Trophoblast cell (in vitro differentiated cells and primary cell): ENCODE measurements at regions not wholly inside any gene's neighbourhood (a gene's known extent, or its start where the extent isn't known, plus 50 kb on each side); places are given as distances from the start of the nearest gene placed in this dataset.

Experiments used
- DNase-seq, 2 donors: peaks; one replicate each; pipeline ENCODE4 v3.0.0-alpha.2; 2016
- H2AFZ ChIP-seq: 2 replicates; pipeline ENCODE4 v1.6.1; 2013; ENCODE audit warnings: low read length, moderate library complexity, mild to moderate bottlenecking; ENCODE audit not compliant: insufficient read depth, poor library complexity
- H2AK5ac ChIP-seq: 2 replicates; pipeline ENCODE4 v1.6.1; 2013; ENCODE audit warnings: mild to moderate bottlenecking, low read length
- H2BK120ac ChIP-seq: 2 replicates; pipeline ENCODE4 v1.6.1; 2013; ENCODE audit warnings: low read length, mild to moderate bottlenecking, moderate library complexity; ENCODE audit not compliant: insufficient read depth, poor library complexity
- H2BK12ac ChIP-seq: 2 replicates; pipeline ENCODE4 v1.6.1; 2013; ENCODE audit warnings: mild to moderate bottlenecking, low read length, moderate library complexity
- H2BK5ac ChIP-seq: 2 replicates; pipeline ENCODE4 v1.6.1; 2013; ENCODE audit warnings: low read length, low read depth, moderate library complexity, mild to moderate bottlenecking; ENCODE audit not compliant: poor library complexity
- H3K14ac ChIP-seq: 2 replicates; pipeline ENCODE4 v1.6.1; 2013; ENCODE audit warnings: mild to moderate bottlenecking, low read length
- H3K18ac ChIP-seq: 2 replicates; pipeline ENCODE4 v1.6.1; 2013; ENCODE audit warnings: mild to moderate bottlenecking, low read length
- H3K23ac ChIP-seq: 2 replicates; pipeline ENCODE4 v1.6.1; 2013; ENCODE audit warnings: low read length
- H3K27ac ChIP-seq: 2 replicates; pipeline ENCODE4 v1.5.1; 2013; ENCODE audit warnings: low read depth, mild to moderate bottlenecking, inconsistent platforms, low read length, moderate library complexity
- H3K27me3 ChIP-seq: 2 replicates; pipeline ENCODE4 v1.6.1; 2013; ENCODE audit warnings: inconsistent platforms, mild to moderate bottlenecking, low read length, moderate library complexity; ENCODE audit not compliant: insufficient read depth
- H3K36me3 ChIP-seq, 2 experiments: 1 replicate in 1 of 2; 2 replicates in 1 of 2; pipeline ENCODE4 v1.6.1; 2013; ENCODE audit warnings: low read length in 2 of 2, mild to moderate bottlenecking in 2 of 2, moderate library complexity in 1 of 2; ENCODE audit not compliant: insufficient read depth in 2 of 2, control insufficient read depth in 1 of 2
- H3K4ac ChIP-seq: 2 replicates; pipeline ENCODE4 v1.6.1; 2013; ENCODE audit warnings: low read depth, mild to moderate bottlenecking, low read length, moderate library complexity
- H3K4me1 ChIP-seq, 2 experiments: 1 replicate in 1 of 2; 2 replicates in 1 of 2; pipeline ENCODE4 v1.6.1; 2013; ENCODE audit warnings: low read length in 2 of 2, mild to moderate bottlenecking in 2 of 2, moderate library complexity in 1 of 2; ENCODE audit not compliant: insufficient read depth in 2 of 2, control insufficient read depth in 1 of 2
- H3K4me2 ChIP-seq: 2 replicates; pipeline ENCODE4 v1.6.1; 2013; ENCODE audit warnings: inconsistent platforms, mild to moderate bottlenecking, low read length, moderate library complexity
- H3K4me3 ChIP-seq: 2 replicates; pipeline ENCODE4 v1.5.1; 2013; ENCODE audit warnings: mild to moderate bottlenecking, low read depth, low read length, inconsistent platforms
- H3K79me1 ChIP-seq: one replicate; pipeline ENCODE4 v1.6.1; 2013; ENCODE audit warnings: low read length
- H3K79me2 ChIP-seq: 2 replicates; pipeline ENCODE4 v1.6.1; 2013; ENCODE audit warnings: low read length, mild to moderate bottlenecking; ENCODE audit not compliant: control insufficient read depth, insufficient read depth, poor library complexity
- H3K9ac ChIP-seq: 2 replicates; pipeline ENCODE4 v1.6.1; 2013; ENCODE audit warnings: mild to moderate bottlenecking, low read length
- H3K9me3 ChIP-seq: 2 replicates; pipeline ENCODE4 v1.6.1; 2013; ENCODE audit warnings: low read depth, mild to moderate bottlenecking, control low read depth, inconsistent platforms, low read length; ENCODE audit not compliant: insufficient read depth
- H4K12ac ChIP-seq: 2 replicates; pipeline ENCODE4 v1.6.1; 2013; ENCODE audit warnings: low read depth, mild to moderate bottlenecking, low read length, moderate library complexity
- H4K8ac ChIP-seq: 2 replicates; pipeline ENCODE4 v1.6.1; 2013; ENCODE audit warnings: low read depth, mild to moderate bottlenecking, low read length, moderate library complexity
- H4K91ac ChIP-seq: one replicate; pipeline ENCODE4 v1.6.1; 2013; ENCODE audit warnings: low read depth, mild to moderate bottlenecking, low read length, moderate library complexity
- WGBS: extraction: QIAGEN DNeasy Blood & Tissue Kit; methylation state at CpG from one replicate; pipeline ENCODE4 v1.1.7; 2013; ENCODE audit warnings: missing lambda C conversion rate; ENCODE audit not compliant: insufficient read length, insufficient coverage; ENCODE audit errors: extremely low coverage; 5-methylcytosine and 5-hydroxymethylcytosine counted together

DNA sequence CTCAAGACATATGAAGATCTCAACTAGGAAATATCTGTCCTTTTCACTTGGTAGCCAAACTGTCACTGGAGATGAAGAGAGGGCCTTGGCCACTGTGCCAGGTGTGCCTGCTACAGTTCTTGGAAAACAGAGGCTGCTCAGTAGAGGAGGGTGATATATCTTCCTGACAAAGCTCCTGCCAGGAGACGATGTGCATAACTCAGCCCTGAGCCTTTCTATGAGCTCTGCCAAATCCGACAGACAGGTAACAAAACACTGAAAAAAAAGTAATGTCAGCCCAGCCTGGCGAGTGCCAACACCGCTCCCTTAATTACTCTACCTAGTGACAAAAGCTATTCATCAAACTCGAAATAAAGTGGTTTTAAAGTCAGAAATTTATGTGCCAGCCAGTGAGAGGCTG is 123.2 kb downstream of the MFSD1 start:
- Histone ChIP-seq H3K18ac (no peak overlapping the region), H2BK120ac (no peak overlapping the region), H3K4me1 (no peaks in the 10 kb centered on the region), H3K27me3 (no peaks in the 10 kb centered on the region), H2BK12ac (no peak overlapping the region), H3K4me3 (no peak overlapping the region), H4K91ac (no peak overlapping the region), H3K23ac (no peak overlapping the region), H2AFZ (no peak overlapping the region), H3K4ac (no peak overlapping the region), H4K12ac (no peak overlapping the region), H3K36me3 (no peaks in the 10 kb centered on the region), H3K14ac (no peak overlapping the region), H3K27ac (no peak overlapping the region), H3K4me2 (no peak overlapping the region), H3K79me1 (no peaks in the 10 kb centered on the region), H3K79me2 (no peaks in the 10 kb centered on the region), H2AK5ac (no peak overlapping the region), H2BK5ac (no peak overlapping the region), H4K8ac (no peak overlapping the region), H3K9ac (no peak overlapping the region), H3K9me3 (no peaks in the 10 kb centered on the region)
- DNase-seq = no peak
- no CpG with 5 or more reads among the region's 5 CpGs for WGBS

DNA sequence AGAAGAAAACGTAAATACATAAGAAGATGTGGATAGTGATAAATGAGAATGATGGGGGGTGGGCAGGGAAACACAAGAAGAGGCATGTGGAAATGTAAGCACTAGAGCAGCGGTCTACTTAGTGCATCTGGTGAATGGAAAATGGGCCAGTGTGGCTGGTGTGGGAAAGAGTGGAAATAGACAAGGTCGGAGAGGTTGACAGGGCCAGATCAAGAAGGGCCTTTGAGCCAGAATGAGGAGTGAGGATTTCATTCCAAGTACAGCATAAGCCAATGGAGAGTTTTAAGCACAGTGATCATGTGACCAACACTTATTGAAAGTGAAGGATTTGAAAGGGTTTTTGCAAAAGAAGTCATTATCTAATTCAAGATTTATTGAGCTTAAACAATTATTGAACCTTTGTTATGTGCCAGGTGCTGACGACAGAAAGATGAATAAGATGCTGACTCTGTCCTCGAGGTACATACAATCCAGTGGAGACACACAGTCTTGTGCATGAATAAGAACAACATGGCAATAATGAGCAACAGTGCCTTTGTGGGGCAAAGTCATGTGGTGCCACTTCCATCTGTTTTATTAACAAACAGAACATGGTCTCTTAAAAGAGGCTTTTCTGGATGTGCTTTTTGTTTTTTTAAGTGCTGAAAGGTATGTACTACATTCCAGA is 124.1 kb downstream of the MFSD1 start:
- H4K12ac ChIP-seq = no peak overlapping the region
- no peak overlapping the region for H4K91ac ChIP-seq
- H3K4me2 ChIP-seq = no peak overlapping the region
- no peak overlapping the region for H3K4me3 ChIP-seq
- H3K79me1 ChIP-seq = no peaks in the 10 kb centered on the region
- no peak overlapping the region for H2BK5ac ChIP-seq
- no peaks in the 10 kb centered on the region for H3K27me3 ChIP-seq
- DNase-seq = no peak
- no peak overlapping the region for H3K27ac ChIP-seq
- no peaks in the 10 kb centered on the region for H3K4me1 ChIP-seq
- H4K8ac ChIP-seq = no peak overlapping the region
- H3K9ac ChIP-seq = no peak overlapping the region
- no peak overlapping the region for H3K23ac ChIP-seq
- no CpG with 5 or more reads among the region's 5 CpGs for WGBS
- no peak overlapping the region for H2AK5ac ChIP-seq
- H2BK12ac ChIP-seq = no peak overlapping the region
- H2AFZ ChIP-seq = no peak overlapping the region
- no peak overlapping the region for H3K14ac ChIP-seq
- H3K79me2 ChIP-seq = no peaks in the 10 kb centered on the region
- no peaks in the 10 kb centered on the region for H3K9me3 ChIP-seq
- H2BK120ac ChIP-seq = no peak overlapping the region
- no peak overlapping the region for H3K18ac ChIP-seq
- no peaks in the 10 kb centered on the region for H3K36me3 ChIP-seq
- no peak overlapping the region for H3K4ac ChIP-seq

DNA sequence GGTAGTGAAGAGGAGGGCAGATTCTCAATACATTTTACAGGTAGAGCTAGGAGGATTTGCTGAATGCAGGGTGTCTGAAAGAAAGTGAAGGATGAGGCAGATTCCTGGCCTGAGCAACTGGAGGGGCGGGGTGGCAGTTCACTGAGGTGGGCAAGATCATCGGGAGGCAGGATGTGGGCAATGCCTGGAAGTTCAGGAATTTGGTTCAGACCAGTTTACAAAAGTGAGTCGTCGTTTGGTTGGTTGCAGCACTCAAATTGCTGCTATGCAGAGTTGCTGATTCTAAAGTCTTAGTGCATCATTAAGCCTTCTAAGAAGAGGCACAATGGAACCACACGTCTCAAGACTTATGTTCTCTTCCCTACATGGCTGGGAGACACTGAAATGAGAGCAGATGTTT is 134.0 kb downstream of the MFSD1 start:
- peaks cover 6 to 7% of the 10 kb centered on the region in 2 experiments for H3K4me1 ChIP-seq
- WGBS = no CpG with 5 or more reads among the region's 5 CpGs

DNA sequence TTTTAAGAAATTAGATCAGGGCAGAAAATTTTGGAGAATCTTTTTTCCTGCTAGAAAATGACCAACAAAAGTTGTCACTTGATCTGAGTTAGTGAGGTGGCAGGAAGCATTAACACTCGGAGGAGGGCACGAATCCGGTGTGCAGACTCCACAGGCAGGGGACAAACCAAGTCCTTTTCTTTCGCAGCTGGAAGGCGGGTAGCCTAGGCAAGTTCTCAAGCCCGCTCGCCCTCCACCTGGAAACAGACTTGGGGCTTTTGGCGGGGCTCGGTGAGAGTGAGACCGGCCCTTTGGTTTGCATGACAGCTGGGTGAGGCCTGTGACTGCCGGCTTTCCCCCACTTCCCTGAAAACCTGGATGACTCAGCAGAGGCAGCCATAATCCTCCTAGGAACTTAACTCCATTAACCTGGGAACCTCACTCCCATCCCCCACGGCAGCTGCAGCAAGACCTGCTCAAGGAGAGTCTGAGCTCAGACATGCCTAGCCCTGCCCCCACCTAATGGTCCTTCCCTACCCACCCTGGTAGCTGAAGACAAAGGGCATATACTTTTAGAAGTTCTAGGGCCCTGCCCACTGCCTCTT is 134.8 kb downstream of the MFSD1 start:
- no peak overlapping the region for H4K8ac ChIP-seq
- no peak for DNase-seq
- H3K36me3 ChIP-seq = no peaks in the 10 kb centered on the region
- no peak overlapping the region for H3K27ac ChIP-seq
- H3K4me2 ChIP-seq = no peak overlapping the region
- no peak overlapping the region for H2BK120ac ChIP-seq
- H4K91ac ChIP-seq = peak overlapping the region; percentile 29
- H2BK5ac ChIP-seq = no peak overlapping the region
- peak overlapping the region; percentile 36 for H4K12ac ChIP-seq
- peak overlapping the region; percentile 47 for H3K18ac ChIP-seq
- no peak overlapping the region for H3K14ac ChIP-seq
- no peak overlapping the region for H2AK5ac ChIP-seq
- H3K4ac ChIP-seq = no peak overlapping the region
- H2BK12ac ChIP-seq = no peak overlapping the region
- no peaks in the 10 kb centered on the region for H3K27me3 ChIP-seq
- H2AFZ ChIP-seq = no peak overlapping the region
- no peak overlapping the region for H3K4me3 ChIP-seq
- WGBS = no CpG with 5 or more reads among the region's 12 CpGs
- H3K9ac ChIP-seq = no peak overlapping the region
- H3K23ac ChIP-seq = no peak overlapping the region
- H3K79me2 ChIP-seq = no peaks in the 10 kb centered on the region
- no peaks in the 10 kb centered on the region for H3K9me3 ChIP-seq
- H3K79me1 ChIP-seq = no peaks in the 10 kb centered on the region
- peaks cover 6 to 7% of the 10 kb centered on the region in 2 experiments for H3K4me1 ChIP-seq

More for the DNA sequence above, 134.0 kb downstream of the MFSD1 start:
- H3K14ac ChIP-seq = no peak overlapping the region
- no peak overlapping the region for H2BK5ac ChIP-seq
- H3K79me1 ChIP-seq = no peaks in the 10 kb centered on the region
- H3K27me3 ChIP-seq = no peaks in the 10 kb centered on the region
- H3K79me2 ChIP-seq = no peaks in the 10 kb centered on the region
- no peak overlapping the region for H3K4me2 ChIP-seq
- no peak overlapping the region for H2BK120ac ChIP-seq
- no peak overlapping the region for H2BK12ac ChIP-seq
- no peak overlapping the region for H4K12ac ChIP-seq
- no peak overlapping the region for H4K91ac ChIP-seq
- H2AK5ac ChIP-seq = no peak overlapping the region
- no peak for DNase-seq
- H2AFZ ChIP-seq = no peak overlapping the region
- no peaks in the 10 kb centered on the region for H3K9me3 ChIP-seq
- H3K4ac ChIP-seq = no peak overlapping the region
- no peak overlapping the region for H3K23ac ChIP-seq
- H3K36me3 ChIP-seq = no peaks in the 10 kb centered on the region
- no peak overlapping the region for H3K27ac ChIP-seq
- no peak overlapping the region for H3K18ac ChIP-seq
- no peak overlapping the region for H3K4me3 ChIP-seq
- H3K9ac ChIP-seq = no peak overlapping the region
- H4K8ac ChIP-seq = no peak overlapping the region
